Activated T-cell treated with anti-CD3 and anti-CD28 coated beads, Interleukin-2, amount 50 U/mL, for 4 hours (primary cell): ENCODE measurements at regions not wholly inside any gene's neighbourhood (a gene's known extent, or its start where the extent isn't known, plus 50 kb on each side); places are given as distances from the start of the nearest gene placed in this dataset.

Experiments
- ATAC-seq, 2 donors: fragments of 200-7000 bp; cut with Tn5 transposase; one replicate each; pipeline ENCODE4 v1.10.0; 2021
- DNase-seq: peaks from one replicate; pipeline ENCODE4 v3.0.0-alpha.2; 2020
- H3K27me3 Mint-ChIP-seq: one replicate; pipeline ENCODE4 v1.8.0; 2021; ENCODE audit warnings: low read depth, mixed read lengths
- H3K36me3 Mint-ChIP-seq: one replicate; pipeline ENCODE4 v1.8.0; 2022; ENCODE audit warnings: mixed read lengths; ENCODE audit not compliant: insufficient read depth
- H3K4me1 Mint-ChIP-seq: one replicate; pipeline ENCODE4 v1.8.0; 2021; ENCODE audit warnings: low read depth, mixed read lengths
- H3K4me3 Mint-ChIP-seq: one replicate; pipeline ENCODE4 v1.8.0; 2021; ENCODE audit warnings: mild to moderate bottlenecking, moderate library complexity, mixed read lengths
- H3K9me3 Mint-ChIP-seq: one replicate; pipeline ENCODE4 v1.8.0; 2021; ENCODE audit warnings: mixed read lengths

DNA sequence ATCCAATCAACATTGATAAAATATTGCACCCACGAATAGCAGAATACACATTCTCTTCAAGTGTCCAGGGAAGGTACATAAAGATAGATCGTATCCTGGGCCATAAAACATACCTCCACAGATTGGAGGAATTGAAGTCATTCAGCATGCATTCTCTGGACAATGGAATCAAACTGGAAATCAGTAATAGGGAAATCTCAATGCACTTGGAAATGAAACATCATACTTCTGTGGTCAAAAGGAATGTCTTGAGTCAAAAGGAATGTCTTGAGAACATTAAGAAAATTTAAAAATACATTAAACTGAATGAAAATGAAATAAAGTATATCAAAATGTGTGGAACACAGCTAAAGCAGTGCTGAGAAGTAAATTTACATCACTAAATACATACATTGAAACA lies 138.8 kb downstream of the TFAP2A start:
- Mint-ChIP-seq H3K4me1 (no peaks in the 10 kb centered on the region), H3K4me3 (no peak overlapping the region), H3K27me3 (peaks cover 4% of the 10 kb centered on the region), H3K36me3 (no peaks in the 10 kb centered on the region), H3K9me3 (no peaks in the 10 kb centered on the region)
- DNase-seq (no peak), ATAC-seq (no peak)

DNA sequence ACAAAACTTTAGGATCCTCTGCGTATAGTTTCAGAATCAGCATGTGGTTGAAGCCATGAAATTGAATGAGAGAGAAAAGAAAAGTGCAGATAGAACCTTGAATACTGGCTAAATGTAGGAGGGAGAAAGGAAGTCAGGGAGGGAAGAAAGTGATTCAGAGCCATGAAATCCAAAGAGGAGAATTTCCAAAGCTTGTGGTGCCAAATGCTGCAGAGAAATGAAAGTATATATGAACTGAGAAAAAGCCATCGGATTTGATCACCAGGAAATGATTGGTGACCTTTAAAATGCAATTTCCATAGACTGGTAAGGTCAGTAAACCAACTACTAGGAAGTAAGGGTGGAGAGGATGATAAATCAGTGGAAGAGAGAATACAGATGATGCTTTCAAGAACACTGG lies 142.3 kb downstream of the TFAP2A start:
- no peak overlapping the region for H3K4me3 Mint-ChIP-seq
- H3K4me1 Mint-ChIP-seq, result no peaks in the 10 kb centered on the region
- ATAC-seq, result no peak

DNA sequence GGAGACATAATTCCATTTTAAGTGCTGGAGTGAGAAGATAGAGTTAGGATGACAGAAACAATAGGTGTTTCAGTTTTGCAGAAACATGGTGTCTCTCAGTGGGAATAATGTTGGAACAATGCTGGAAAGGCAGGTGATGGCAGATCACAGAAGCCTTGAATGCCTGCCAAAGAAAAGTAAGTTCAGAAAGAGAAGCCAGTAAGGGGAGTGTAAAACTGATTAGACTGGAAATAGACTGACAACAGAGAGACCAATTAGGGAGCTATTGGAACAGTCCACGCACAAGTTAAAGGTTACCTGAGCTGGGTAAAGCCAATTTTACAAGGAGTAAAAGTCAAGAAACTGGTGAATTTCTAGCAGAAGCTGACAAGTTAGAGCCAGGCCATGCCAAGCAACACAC lies 142.9 kb downstream of the TFAP2A start:
- Mint-ChIP-seq H3K4me3 (no peak overlapping the region), H3K27me3 (peaks cover 18% of the 10 kb centered on the region), H3K4me1 (no peaks in the 10 kb centered on the region), H3K36me3 (no peaks in the 10 kb centered on the region), H3K9me3 (no peaks in the 10 kb centered on the region)
- DNase-seq, result no peak
- ATAC-seq, result no peak

More for the DNA sequence above, 142.3 kb downstream of the TFAP2A start:
- no peak for DNase-seq
- Mint-ChIP-seq H3K36me3 (no peaks in the 10 kb centered on the region), H3K9me3 (no peaks in the 10 kb centered on the region), H3K27me3 (peaks cover 18% of the 10 kb centered on the region)

- Mint-ChIP-seq H3K4me1 (no peaks in the 10 kb centered on the region), H3K27me3 (peaks cover 22% of the 10 kb centered on the region), H3K4me3 (no peak overlapping the region), H3K36me3 (no peaks in the 10 kb centered on the region), H3K9me3 (no peaks in the 10 kb centered on the region)
- ATAC-seq (no peak), DNase-seq (no peak)
Measured at GRCh38 chr6:10269814-10270472, 144.9 kb downstream of the TFAP2A start.

DNA sequence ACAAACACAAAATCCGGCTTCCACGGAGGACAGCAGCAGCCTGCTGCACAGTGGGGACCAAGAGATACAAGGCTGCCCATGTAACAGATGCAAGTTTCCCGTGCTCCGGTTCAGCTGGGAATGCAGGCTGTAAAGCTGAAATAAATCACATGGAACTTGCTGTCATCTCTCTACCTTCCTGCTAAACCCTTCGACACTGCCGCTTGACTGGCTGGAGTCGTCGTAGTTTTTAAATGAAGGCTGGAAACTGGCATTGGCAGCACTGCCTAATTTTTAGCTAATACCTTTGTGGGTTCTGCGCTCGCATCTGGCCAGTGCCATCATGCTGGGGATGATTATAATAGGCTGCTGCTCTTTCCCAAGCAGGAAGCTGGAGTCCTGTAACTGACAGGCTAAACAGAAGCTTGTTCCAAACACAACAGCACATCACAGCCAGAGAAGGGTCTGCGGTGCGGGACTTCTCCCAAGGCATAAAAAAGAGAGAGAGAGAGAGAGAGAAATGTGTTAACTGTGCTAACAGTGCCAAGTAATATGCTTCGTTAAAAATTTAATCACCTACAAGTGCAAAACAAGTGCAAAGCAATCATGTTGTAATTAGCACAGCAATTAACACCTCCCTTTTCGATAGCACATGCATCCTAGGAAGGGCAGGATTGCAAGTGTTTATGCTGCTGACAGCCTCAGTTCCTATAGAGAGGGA lies 146.1 kb downstream of the TFAP2A start:
- peaks cover 22% of the 10 kb centered on the region for H3K27me3 Mint-ChIP-seq
- H3K36me3 Mint-ChIP-seq, result no peaks in the 10 kb centered on the region
- H3K4me1 Mint-ChIP-seq, result no peaks in the 10 kb centered on the region
- no peak overlapping the region for H3K4me3 Mint-ChIP-seq
- ATAC-seq, result no peak
- no peak for DNase-seq
- no peaks in the 10 kb centered on the region for H3K9me3 Mint-ChIP-seq

GRCh38 chr6:10268111-10268510 lies 146.8 kb downstream of the TFAP2A start:
- no peak for DNase-seq
- Mint-ChIP-seq H3K9me3 (no peaks in the 10 kb centered on the region), H3K4me3 (no peak overlapping the region), H3K36me3 (no peaks in the 10 kb centered on the region), H3K4me1 (no peaks in the 10 kb centered on the region), H3K27me3 (peaks cover 22% of the 10 kb centered on the region)
- no peak for ATAC-seq

DNA sequence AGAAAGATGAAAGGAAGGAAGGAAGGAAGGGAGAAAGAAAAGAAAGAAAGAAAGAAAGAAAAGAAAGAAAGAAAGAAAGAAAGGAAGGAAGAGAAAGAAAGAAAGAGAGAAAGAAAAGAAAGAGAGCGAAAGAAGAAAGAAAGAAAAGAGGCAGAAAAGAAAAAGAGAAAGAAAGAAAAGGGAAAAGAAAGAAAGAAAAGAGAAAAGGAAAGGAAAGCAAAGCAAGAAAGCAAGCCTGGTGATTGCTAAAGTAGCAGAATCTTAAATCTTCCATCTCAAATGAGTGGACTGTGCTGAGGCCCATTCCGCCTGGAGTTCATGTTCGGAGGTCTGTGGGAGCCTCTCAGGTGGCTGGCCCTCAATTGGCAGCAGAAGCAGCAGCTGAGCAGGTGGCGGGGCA lies 148.4 kb downstream of the TFAP2A start:
- Mint-ChIP-seq H3K9me3 (no peaks in the 10 kb centered on the region), H3K4me3 (no peak overlapping the region), H3K4me1 (no peaks in the 10 kb centered on the region), H3K27me3 (peaks cover 19% of the 10 kb centered on the region), H3K36me3 (no peaks in the 10 kb centered on the region)
- DNase-seq (no peak), ATAC-seq (no peak)

- Mint-ChIP-seq H3K36me3 (no peaks in the 10 kb centered on the region), H3K4me1 (no peaks in the 10 kb centered on the region), H3K9me3 (no peaks in the 10 kb centered on the region), H3K27me3 (peaks cover 19% of the 10 kb centered on the region), H3K4me3 (no peak overlapping the region)
- ATAC-seq (no peak), DNase-seq (no peak)
Measured at GRCh38 chr6:10266061-10266460, 148.8 kb downstream of the TFAP2A start.

GRCh38 chr6:10262505-10262904 lies 152.4 kb downstream of the TFAP2A start:
- Mint-ChIP-seq H3K27me3 (peaks cover 5% of the 10 kb centered on the region), H3K36me3 (no peaks in the 10 kb centered on the region), H3K9me3 (no peaks in the 10 kb centered on the region), H3K4me3 (no peak overlapping the region), H3K4me1 (no peaks in the 10 kb centered on the region)
- DNase-seq (no peak), ATAC-seq (no peak)

DNA sequence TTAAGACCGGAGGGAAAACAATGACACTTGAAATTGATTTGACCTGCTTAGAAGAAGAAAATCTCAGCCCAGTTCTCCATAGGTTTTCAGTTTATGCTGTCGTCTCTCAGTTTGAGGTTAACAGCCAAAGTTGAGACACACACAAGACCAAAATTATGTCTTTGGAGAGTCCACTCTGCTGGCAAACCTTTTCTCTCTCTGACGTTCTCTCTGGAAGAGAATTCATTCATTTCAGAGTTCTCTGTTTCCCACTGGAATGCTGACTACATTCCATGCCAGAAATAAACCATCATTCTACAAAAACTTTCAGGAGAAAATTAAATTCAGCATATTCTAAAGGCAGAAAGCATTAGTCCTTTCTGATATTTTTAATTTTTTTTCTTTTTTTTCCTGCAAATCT lies 155.2 kb downstream of the TFAP2A start:
- ATAC-seq (no peak), DNase-seq (no peak)
- Mint-ChIP-seq H3K4me3 (no peak overlapping the region), H3K9me3 (no peaks in the 10 kb centered on the region), H3K27me3 (no peaks in the 10 kb centered on the region), H3K4me1 (no peaks in the 10 kb centered on the region), H3K36me3 (no peaks in the 10 kb centered on the region)

GRCh38 chr6:10258341-10258740 lies 156.5 kb downstream of the TFAP2A start:
- Mint-ChIP-seq H3K4me3 (no peak overlapping the region), H3K36me3 (no peaks in the 10 kb centered on the region), H3K27me3 (no peaks in the 10 kb centered on the region), H3K4me1 (no peaks in the 10 kb centered on the region), H3K9me3 (no peaks in the 10 kb centered on the region)
- no peak for ATAC-seq
- DNase-seq, result no peak

GRCh38 chr6:10256113-10256690 lies 158.7 kb downstream of the TFAP2A start:
- ATAC-seq (no peak), DNase-seq (no peak)
- no peaks in the 10 kb centered on the region for H3K36me3 Mint-ChIP-seq
- no peaks in the 10 kb centered on the region for H3K4me1 Mint-ChIP-seq
- no peaks in the 10 kb centered on the region for H3K9me3 Mint-ChIP-seq
- peaks cover 2% of the 10 kb centered on the region for H3K27me3 Mint-ChIP-seq
- H3K4me3 Mint-ChIP-seq, result no peak overlapping the region

- DNase-seq (no peak), ATAC-seq (no peak)
- Mint-ChIP-seq H3K27me3 (peaks cover 2% of the 10 kb centered on the region), H3K36me3 (no peaks in the 10 kb centered on the region), H3K4me3 (no peak overlapping the region), H3K9me3 (no peaks in the 10 kb centered on the region), H3K4me1 (no peaks in the 10 kb centered on the region)
Measured at GRCh38 chr6:10250655-10251220, 164.1 kb downstream of the TFAP2A start.

GRCh38 chr6:10248378-10248843 lies 166.5 kb downstream of the TFAP2A start:
- no peak for DNase-seq
- H3K36me3 Mint-ChIP-seq, result no peaks in the 10 kb centered on the region

More at GRCh38 chr6:10248378-10248843, 166.5 kb downstream of the TFAP2A start:
- ATAC-seq, result no peak
- H3K4me3 Mint-ChIP-seq, result no peak overlapping the region
- H3K4me1 Mint-ChIP-seq, result no peaks in the 10 kb centered on the region
- no peaks in the 10 kb centered on the region for H3K9me3 Mint-ChIP-seq
- peaks cover 2% of the 10 kb centered on the region for H3K27me3 Mint-ChIP-seq
